ENCODE measurements at regions not wholly inside any gene's neighbourhood (a gene's known extent, or its start where the extent isn't known, plus 50 kb on each side); places are given as distances from the start of the nearest gene placed in this dataset.
"Not testable (repeated sequence)": the region's sequence is repeated elsewhere in the genome, so short reads cannot be mapped to it uniquely, and the experiment has no call there.

- no peak for DNase-seq
Observed at GRCh38 chr1:31511848-31512615, 64.3 kb upstream of the TINAGL1 start.

GRCh38 chr1:31514117-31514516, 62.2 kb upstream of the TINAGL1 start:
- no peak for DNase-seq

DNA sequence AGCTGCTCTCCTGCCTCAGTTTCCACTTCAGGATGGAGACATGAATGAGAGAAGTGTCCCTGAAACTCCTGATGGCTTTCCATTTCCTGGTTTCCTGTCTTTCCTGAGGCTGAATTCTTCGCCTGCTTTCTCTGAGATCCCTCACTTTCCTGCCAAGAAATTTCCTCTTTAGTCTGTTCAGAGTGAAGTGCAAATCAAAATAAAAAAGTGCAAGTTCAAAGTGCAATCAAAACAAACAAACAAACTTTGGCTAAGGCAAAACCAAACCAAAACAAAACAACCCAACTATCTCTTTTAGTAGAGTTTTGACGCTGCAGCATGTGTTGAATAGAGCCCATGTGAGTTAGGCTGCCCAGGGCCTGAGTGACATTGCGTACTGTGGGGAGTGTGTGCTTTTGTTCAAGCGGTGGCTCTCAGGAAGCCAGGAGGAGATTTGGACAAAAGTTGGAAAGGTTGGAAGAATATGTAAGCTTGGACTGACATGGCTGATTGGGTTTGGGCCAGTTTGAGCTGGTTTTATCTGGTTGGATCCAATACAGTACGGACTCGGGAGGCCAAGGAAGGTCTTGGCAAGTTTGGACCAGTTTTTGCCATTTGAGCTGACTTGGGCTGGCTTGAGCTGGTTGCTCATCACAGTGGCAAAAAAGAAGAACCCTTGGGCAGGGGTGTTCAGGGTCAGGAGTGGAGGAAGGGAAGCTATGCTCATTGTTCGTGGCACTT, 61.1 kb upstream of the TINAGL1 start:
- no peak for DNase-seq

GRCh38 chr1:31515936-31516335, 60.4 kb upstream of the TINAGL1 start:
- DNase-seq = no peak

GRCh38 chr1:31517301-31517700, 59.0 kb upstream of the TINAGL1 start:
- DNase-seq = no peak

- not testable (repeated sequence) for DNase-seq
Observed at GRCh38 chr1:31517986-31518385, 58.3 kb upstream of the TINAGL1 start.

- no peak for DNase-seq
Observed at GRCh38 chr1:31521761-31522555, 54.4 kb upstream of the TINAGL1 start.

- no peak for DNase-seq
Observed at GRCh38 chr1:31522556-31522845, 53.8 kb upstream of the TINAGL1 start.

DNA sequence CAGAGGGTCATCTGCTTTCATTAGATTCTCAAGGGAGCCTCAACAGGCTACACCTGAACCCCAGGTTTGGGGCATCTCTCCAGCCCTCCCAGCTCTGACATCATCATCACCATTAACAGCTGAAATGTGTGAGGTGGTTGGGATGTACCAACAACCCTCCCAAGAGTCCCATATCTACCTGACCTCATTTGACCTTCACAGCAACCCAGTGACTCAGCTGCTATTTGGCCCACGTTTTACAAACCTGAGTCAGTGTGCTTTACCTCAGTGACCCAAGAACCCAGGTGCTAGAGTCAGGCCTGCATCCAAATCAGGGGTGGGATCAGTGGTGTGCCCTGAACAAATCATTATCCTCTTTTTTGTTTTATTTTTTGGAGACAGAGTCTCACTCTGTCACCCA, 53.3 kb upstream of the TINAGL1 start:
- DNase-seq = no peak

GRCh38 chr1:31523769-31524168, 52.5 kb upstream of the TINAGL1 start:
- DNase-seq = no peak

DNA sequence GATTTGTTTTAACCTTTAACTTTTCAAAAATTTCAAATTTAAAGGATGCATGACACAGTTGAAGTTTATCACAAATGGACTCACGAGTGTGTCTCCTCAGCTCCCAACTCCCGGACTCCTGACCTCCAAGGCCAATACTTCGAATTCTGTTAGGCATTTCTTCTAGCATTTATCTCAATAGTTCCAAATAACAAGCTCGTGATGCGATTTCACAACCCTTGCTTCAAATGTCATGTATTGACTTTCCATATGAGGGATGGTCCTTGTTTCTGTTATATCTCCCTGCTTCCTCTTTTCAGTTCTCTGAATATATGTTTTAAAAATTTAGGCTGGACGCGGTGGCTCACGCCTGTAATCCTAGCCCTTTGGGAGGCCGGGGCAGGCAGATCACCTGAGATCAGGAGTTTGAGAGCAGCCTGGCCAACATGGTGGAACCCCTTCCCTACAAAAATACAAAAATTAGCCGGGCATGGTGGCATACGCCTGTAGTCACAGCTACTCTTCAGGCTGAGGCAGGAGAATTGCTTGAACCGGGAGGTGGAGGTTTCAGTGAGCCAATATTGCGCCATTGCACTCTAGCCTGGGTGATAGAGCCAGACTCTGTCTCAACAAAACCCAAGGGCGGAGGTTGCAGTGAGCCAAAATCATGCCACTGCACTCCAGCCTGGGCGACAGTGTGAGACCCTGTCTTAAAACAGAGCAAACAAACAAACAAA, 52.0 kb upstream of the TINAGL1 start:
- DNase-seq = no peak
